Stimulated activated naive CD4-positive, alpha-beta T cell treated with Interleukin-2 at 50 U/mL for 16 hours (primary cell): ENCODE measurements at regions not wholly inside any gene's neighbourhood (a gene's known extent, or its start where the extent isn't known, plus 50 kb on each side); places are given as distances from the start of the nearest gene placed in this dataset.
"Not testable (repeated sequence)": the region's sequence is repeated elsewhere in the genome, so short reads cannot be mapped to it uniquely, and the experiment has no call there.

Source experiments
- DNase-seq: peaks from one replicate; lab custom pipeline; 2025; lab: John Stamatoyannopoulos, UW

- no peak for DNase-seq
These were observed 101.5 kb downstream of the TENT5C start for GRCh38 chr1:117707371-117707770.

GRCh38 chr1:117708323-117709248 is 102.7 kb downstream of the TENT5C start:
- no peak for DNase-seq

- no peak for DNase-seq
These were observed 103.4 kb downstream of the TENT5C start for GRCh38 chr1:117709249-117709691.

- no peak for DNase-seq
These were observed 104.9 kb downstream of the TENT5C start for GRCh38 chr1:117710710-117711109.

- no peak for DNase-seq
These were observed 106.8 kb downstream of the TENT5C start for GRCh38 chr1:117712621-117713020.

- no peak for DNase-seq
These were observed 108.7 kb downstream of the TENT5C start for GRCh38 chr1:117714546-117714945.

- DNase-seq, result not testable (repeated sequence)
These were observed 110.2 kb downstream of the TENT5C start for GRCh38 chr1:117716030-117716429.

GRCh38 chr1:117717980-117718379 is 112.1 kb downstream of the TENT5C start:
- DNase-seq, result not testable (repeated sequence)

- not testable (repeated sequence) for DNase-seq
These were observed 112.7 kb downstream of the TENT5C start for GRCh38 chr1:117718596-117718995.

GRCh38 chr1:117719004-117719403 is 113.2 kb downstream of the TENT5C start:
- DNase-seq, result no peak

GRCh38 chr1:117732065-117732797 is 126.4 kb downstream of the TENT5C start:
- no peak for DNase-seq

- DNase-seq, result no peak
These were observed 127.1 kb downstream of the TENT5C start for GRCh38 chr1:117732956-117733355.

- no peak for DNase-seq
These were observed 128.6 kb downstream of the TENT5C start for GRCh38 chr1:117734403-117734802.

GRCh38 chr1:117735045-117735992 is 129.5 kb downstream of the TENT5C start:
- peak; percentile 25 for DNase-seq

GRCh38 chr1:117739504-117739903 is 133.7 kb downstream of the TENT5C start:
- no peak for DNase-seq

- DNase-seq, result no peak
These were observed 134.6 kb downstream of the TENT5C start for GRCh38 chr1:117740496-117740895.

GRCh38 chr1:117746565-117746964 is 140.7 kb downstream of the TENT5C start:
- DNase-seq, result not testable (repeated sequence)

GRCh38 chr1:117747605-117748004 is 141.8 kb downstream of the TENT5C start:
- DNase-seq, result no peak

GRCh38 chr1:117751321-117751720 is 145.5 kb downstream of the TENT5C start:
- DNase-seq, result no peak

- no peak for DNase-seq
These were observed 146.8 kb downstream of the TENT5C start for GRCh38 chr1:117752661-117753060.

GRCh38 chr1:117753232-117753631 is 147.4 kb downstream of the TENT5C start:
- DNase-seq, result no peak

GRCh38 chr1:117753652-117754051 is 147.8 kb downstream of the TENT5C start:
- no peak for DNase-seq
